Suppressor macrophage treated with lipopolysaccharide for 4 hours (primary cell): ENCODE measurements at regions not wholly inside any gene's neighbourhood (a gene's known extent, or its start where the extent isn't known, plus 50 kb on each side); places are given as distances from the start of the nearest gene placed in this dataset.
"Not testable (repeated sequence)": the region's sequence is repeated elsewhere in the genome, so short reads cannot be mapped to it uniquely, and the experiment has no call there.

Experiments used
- DNase-seq: peaks from one replicate; pipeline ENCODE4 v3.0.0-alpha.2; 2020

DNA sequence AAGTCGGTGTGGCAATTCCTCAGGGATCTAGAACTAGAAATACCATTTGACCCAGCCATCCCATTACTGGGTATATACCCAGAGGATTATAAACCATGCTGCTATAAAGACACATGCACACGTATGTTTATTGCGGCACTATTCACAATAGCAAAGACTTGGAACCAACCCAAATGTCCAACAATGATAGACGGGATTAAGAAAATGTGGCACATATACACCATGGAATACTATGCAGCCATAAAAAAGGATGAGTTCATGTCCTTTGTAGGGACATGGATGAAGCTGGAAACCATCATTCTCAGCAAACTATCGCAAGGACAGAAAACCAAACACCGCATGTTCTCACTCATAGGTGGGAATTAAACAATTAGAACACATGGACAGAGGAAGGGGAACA lies 80.6 kb upstream of the ST3GAL5 start:
- not testable (repeated sequence) for DNase-seq

- DNase-seq = not testable (repeated sequence)
These were observed 77.0 kb upstream of the ST3GAL5 start for GRCh38 chr2:85965770-85966169.

DNA sequence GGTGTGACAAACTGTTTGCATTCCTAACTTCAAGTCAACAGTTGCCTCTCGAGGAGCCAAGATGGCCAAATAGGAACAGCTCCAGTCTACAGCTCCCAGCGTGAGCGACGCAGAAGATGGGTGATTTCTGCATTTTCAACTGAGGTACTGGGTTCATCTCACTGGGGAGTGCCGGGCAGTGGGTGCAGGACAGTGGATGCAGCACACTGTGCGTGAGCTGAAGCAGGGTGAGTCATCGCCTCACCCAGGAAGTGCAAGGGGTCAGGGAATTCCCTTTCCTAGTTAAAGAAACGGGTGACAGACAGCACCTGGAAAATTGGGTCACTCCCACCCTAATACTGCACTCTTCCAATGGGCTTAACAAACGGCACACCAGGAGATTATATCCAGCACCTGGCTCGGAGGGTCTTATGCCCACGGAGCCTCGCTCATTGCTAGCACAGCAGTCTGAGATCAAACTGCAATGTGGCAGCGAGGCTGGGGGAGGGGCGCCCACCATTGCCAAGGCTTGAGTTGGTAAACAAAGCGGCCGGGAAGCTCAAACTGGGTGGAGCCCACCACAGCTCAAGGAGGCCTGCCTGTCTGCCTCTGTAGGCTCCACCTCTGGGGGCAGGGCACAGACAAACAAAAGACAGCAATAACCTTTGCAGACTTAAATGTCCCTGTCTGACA lies 75.1 kb upstream of the ST3GAL5 start:
- peak; percentile 54 for DNase-seq

GRCh38 chr2:85963068-85963467 lies 74.3 kb upstream of the ST3GAL5 start:
- DNase-seq = no peak

DNA sequence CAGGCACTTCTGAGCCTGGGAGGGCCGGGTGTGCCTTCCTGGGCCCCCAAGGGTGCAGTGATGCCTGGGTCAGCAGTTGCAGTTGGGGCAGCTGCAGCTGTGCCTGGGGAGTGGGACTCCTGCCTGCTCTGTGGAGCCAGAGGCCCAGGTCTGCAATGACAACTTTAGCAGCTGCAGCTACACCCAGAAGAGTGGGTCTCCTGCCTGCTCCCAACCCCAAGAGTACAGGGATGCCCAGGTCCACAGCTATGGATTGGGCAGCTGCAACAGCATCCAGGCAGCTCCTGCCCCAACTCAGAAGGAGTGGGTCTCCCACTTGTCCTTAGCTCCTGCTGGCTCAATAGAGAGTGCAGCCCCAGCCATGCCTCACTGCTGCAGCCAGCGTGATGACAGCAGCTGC lies 73.0 kb upstream of the ST3GAL5 start:
- no peak for DNase-seq

GRCh38 chr2:85961053-85961452 lies 72.3 kb upstream of the ST3GAL5 start:
- no peak for DNase-seq

GRCh38 chr2:85959826-85960225 lies 71.0 kb upstream of the ST3GAL5 start:
- no peak for DNase-seq

DNA sequence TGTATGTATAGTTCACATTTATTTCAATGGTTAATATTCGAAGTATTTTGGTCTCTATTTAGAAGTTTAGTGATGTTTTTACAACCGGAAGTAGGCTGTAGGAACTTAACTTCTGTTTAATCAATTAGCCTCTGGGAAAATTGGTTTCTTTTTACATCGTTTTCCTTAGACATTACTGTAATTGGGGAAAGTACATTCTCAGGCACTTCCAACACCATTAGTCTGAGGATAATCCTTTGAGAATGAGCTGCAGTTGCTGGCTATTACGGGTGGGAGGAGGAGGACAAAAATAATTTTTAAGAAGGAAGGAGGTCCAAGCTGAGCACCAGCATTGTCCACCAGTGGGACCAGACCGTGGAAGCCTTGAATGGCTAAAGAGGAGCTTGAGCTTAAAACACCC lies 70.4 kb upstream of the ST3GAL5 start:
- no peak for DNase-seq

- DNase-seq = no peak
These were observed 69.9 kb upstream of the ST3GAL5 start for GRCh38 chr2:85958731-85959130.

- DNase-seq = no peak
These were observed 68.5 kb upstream of the ST3GAL5 start for GRCh38 chr2:85957256-85957655.

- no peak for DNase-seq
These were observed 67.9 kb upstream of the ST3GAL5 start for GRCh38 chr2:85956646-85957039.

DNA sequence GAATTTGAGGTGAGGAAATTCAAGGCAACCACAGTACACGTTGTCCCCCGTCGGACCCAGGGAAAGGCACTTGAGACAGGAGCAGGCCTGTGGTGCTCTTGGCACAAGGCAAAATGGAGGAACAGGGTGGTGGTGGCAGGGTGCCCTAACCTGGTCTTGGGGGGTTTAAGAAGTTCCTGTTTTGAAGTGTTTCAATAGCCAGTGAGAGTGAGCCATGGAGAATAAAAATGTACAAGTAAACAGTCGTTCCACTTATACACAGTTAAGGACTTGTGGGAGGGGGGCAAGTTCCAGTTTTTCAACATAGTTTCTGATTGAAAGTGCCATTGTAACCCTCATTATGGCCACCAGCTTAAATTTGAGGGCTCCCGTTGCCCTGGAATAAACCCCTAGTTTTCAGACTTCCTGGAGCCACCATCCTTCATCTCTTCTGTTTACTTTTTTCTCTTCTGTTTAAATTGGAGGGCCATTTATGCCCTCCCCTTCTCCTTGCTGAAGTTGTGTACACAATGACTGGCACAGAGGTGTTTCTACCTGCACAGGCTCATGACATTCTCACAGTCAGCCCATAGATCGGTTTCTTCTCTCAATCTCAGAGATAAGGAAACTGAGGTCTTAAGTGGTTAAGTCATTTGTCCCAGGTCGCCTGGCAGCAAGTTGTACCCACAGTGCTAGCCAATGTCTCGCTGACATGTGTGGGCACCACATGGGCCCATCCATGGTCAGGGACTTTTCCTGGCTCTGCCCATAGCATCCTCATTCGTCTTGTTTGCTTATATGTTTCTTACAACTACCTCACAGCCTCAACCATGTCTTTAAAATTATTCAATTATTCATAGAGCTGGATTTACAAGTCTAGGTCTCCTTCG lies 66.0 kb upstream of the ST3GAL5 start:
- DNase-seq = no peak

DNA sequence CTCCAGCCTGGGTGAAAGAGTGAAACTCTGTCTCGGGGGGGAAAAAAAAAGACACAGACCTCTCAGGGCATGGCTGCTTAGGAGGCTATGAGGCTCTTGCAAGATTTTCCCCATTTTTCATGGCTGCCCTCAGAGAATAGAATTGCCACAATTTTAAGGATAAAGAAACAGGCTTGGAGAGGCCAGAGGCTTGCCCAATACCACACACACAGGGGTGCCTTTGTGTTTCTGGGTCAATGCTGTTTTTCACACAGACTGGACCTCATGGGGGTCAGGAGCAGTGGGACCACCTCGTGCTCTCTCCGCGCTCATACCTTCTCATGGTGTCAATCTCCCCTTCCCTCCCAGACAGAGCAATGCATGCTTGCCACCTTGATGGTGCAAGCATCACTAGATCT lies 65.4 kb upstream of the ST3GAL5 start:
- no peak for DNase-seq

DNA sequence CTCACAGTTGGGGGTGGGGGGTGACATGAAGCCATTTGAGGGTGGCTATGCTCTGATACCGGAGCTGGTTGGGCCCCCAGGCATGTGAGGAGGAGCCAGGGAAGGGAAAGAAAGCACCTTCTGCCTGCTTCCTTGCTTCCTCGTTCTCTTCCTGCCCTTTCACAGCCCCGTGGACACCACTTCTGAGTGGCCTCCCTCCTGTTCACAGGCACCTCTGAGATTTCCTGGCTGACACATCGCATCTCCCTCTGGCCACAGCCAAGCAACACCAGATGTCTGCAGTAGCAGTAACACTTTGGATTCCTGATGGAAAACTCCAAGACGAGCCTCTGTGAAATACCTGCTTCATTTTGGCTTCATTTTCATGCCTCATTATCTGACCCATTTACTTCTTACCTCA lies 64.7 kb upstream of the ST3GAL5 start:
- no peak for DNase-seq

GRCh38 chr2:85952196-85952734 lies 63.5 kb upstream of the ST3GAL5 start:
- DNase-seq = no peak

DNA sequence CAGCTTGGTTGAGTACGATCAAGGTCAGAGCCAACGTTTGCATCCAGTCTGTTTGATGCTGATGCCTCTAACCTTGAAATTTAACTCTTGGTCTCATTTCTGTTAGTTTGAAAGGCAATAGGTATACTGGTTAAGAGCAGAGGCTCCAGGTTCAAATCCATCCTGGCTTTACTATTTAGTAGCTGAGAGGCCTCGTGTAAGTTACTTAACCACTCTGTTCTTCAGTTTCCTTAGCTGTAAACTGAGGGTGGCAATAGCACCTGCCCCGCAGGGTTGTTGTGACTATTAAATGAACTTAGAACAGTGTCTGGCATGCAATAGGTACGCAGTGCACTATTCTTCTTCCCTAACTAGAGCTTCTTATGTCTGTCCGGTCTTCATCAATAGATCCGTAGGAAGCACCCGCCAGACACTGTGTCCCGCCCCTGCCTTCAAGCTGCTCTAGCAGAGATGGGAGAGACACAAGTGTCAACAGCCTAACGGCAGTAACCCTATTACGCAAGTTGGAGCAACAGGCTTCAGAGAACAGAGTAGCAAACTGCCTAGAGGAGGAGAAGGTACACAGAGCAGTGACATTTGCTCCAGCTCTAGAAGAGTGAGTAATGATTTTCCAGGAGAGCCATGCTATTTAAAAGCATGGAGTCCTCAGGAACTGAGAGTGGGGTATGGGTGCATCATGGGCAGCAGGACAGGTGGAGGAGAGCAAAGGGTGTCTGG lies 62.7 kb upstream of the ST3GAL5 start:
- DNase-seq = no peak

GRCh38 chr2:85950743-85951142 lies 62.0 kb upstream of the ST3GAL5 start:
- no peak for DNase-seq

DNA sequence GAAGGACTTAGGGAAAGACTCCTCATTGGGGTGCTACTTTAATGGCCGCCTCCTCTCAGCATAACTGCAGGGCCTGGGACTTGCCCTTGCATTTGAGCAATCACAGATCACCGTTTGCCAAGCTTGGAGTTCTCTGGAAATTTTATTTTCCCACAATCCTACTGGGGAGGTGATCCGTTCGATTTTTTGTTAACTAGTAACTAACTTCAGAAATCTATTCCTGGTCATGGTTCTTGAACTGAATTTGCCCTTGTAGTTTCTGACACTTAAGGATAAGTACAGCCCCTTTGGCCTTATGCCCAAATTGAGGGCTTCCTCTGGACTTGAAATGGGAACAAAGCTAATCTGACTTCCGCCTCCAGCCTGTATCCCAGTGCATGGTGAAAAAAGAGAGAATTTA lies 60.5 kb upstream of the ST3GAL5 start:
- peak; percentile 42 for DNase-seq

- no peak for DNase-seq
These were observed 58.8 kb upstream of the ST3GAL5 start for GRCh38 chr2:85947593-85947992.

GRCh38 chr2:85945586-85945985 lies 56.8 kb upstream of the ST3GAL5 start:
- DNase-seq = no peak

- no peak for DNase-seq
These were observed 56.4 kb upstream of the ST3GAL5 start for GRCh38 chr2:85945172-85945571.

- no peak for DNase-seq
These were observed 53.7 kb upstream of the ST3GAL5 start for GRCh38 chr2:85942346-85942957.

GRCh38 chr2:85941490-85941889 lies 52.7 kb upstream of the ST3GAL5 start:
- DNase-seq = not testable (repeated sequence)
